Activated T-helper 9 cell treated with anti-CD3 and anti-CD28 coated beads, Interleukin-2, amount 50 U/mL, for 16 hours (primary cell): ENCODE measurements at regions not wholly inside any gene's neighbourhood (a gene's known extent, or its start where the extent isn't known, plus 50 kb on each side); places are given as distances from the start of the nearest gene placed in this dataset.

Experiments
- DNase-seq: peaks from one replicate; pipeline ENCODE4 v3.0.0-alpha.2; 2020; ENCODE audit warnings: low read depth

- DNase-seq, result no peak
These were observed 461.7 kb upstream of the CADM1 start for GRCh38 chr11:115965767-115966504.

GRCh38 chr11:115964091-115964490 is 459.9 kb upstream of the CADM1 start:
- DNase-seq, result no peak

DNA sequence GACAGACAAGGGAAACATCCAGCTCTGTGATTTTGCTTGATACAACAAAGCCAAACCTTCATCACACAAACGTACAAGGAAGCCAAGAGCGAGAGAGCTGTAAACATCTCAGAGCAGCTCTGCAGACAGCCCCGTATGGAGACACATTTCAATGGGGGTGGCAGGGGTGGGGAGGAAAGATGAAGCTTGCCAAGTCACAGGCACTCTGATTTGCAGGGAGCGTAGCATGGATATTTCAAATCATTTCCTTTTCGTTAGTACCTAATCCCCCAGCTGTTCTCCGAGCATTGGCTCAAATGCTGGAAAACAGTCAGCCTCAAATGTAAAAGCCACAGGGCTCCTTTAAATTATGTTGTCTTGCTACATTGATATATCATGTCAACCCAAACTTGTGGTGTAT is 458.9 kb upstream of the CADM1 start:
- no peak for DNase-seq

- DNase-seq, result no peak
These were observed 457.2 kb upstream of the CADM1 start for GRCh38 chr11:115961159-115962003.

DNA sequence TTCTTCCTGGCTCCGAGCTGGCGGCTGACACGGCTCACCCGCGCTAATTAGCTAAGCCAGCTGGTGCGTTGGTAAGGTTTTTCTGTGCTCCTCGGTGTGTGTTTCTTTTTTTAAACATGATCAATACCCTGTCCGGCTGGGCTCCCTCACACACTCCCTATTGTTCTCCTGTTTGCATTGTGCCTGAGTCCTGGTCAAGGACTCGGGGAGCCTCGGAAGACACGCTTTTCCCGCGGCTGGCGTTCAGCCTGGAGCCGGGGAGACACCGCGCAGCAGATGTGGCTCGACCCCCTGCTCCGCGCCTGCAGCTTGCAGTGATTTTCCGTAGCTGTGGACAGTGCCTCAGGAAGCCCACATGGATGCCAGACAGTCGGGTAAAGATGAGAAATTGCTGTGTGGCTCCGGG is 454.9 kb upstream of the CADM1 start:
- DNase-seq, result no peak

- DNase-seq, result no peak
These were observed 454.1 kb upstream of the CADM1 start for GRCh38 chr11:115958089-115959000.

DNA sequence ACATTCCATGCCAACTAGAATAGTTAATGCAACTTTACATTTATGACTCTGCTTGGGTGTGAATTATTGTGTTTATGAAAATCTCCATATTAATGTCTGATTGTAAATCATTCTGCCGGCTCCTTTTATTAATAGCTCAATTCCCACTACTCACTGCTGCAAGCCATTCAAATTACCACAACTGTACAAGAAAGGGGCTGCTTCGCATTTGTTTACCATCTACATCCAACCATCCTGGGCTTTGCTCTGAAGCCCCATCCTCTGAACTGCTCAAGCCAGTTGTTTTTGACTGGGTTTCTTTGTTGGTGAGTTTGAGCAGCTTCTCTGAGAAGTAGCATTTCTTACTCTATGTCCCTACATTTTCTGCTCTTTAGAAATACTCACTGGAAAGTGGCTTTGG is 451.6 kb upstream of the CADM1 start:
- no peak for DNase-seq

DNA sequence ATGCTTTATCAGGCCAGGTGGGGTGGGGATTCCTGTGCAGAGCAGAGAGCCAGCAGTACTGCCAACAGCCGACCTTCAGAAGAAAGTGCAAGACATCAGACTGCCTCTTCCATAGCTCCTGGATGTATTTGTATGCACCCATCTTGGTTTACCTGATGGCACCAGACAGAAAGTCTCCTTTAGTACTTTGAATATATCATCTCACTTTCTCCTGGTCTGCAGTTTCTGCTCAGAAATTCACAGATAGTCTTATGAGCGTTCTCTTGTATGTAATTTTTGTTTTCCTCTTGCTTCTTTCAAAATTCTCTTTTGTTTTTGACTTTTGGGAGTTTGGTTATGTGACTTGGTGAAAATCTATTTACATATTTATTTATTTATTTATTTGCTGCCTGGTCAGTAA is 446.4 kb upstream of the CADM1 start:
- DNase-seq, result no peak

DNA sequence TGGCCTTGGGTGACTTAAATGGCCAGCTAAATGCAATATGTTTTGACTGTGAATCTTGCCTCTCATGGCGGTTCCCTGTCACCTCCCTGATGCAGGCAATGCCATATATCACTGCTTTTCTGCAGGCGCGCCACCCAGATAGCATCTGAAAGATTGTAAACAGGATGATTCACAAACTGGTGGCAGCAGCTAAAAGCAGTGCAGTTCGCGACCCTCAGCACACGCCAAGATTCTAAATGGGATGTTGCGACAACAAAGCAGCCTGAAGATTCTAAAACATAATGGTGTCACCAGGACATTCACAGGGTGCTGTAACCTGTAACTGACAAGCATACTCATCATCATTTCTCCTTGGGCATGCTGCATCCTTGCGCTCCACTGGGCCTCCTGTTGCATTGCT is 440.4 kb upstream of the CADM1 start:
- no peak for DNase-seq

GRCh38 chr11:115942011-115942410 is 437.8 kb upstream of the CADM1 start:
- no peak for DNase-seq

DNA sequence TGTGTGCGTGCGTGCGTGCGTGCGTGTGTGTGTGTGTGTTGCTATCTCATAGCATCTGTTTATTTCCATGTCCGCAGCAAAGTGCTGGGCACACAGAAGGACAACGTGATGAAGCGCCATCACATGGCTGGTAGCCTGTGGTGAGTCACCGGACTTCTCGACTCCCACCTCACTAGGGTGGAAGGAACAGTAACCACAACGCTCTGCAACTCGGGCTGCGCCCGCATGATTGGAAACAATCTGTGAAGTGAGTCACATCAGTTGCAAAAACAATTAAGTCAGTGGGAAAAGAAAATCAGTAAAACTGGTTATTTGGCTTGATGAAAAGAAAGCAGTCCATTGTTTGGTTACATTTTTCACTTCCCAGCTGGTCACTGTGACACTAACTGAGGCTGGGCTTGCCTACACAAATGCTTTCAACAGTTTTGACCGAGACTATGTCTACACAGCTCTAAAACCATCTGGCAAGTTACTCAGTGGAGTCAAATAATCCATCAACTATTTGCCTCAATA is 437.3 kb upstream of the CADM1 start:
- DNase-seq, result no peak

GRCh38 chr11:115941044-115941443 is 436.8 kb upstream of the CADM1 start:
- DNase-seq, result no peak

GRCh38 chr11:115939731-115940421 is 435.7 kb upstream of the CADM1 start:
- no peak for DNase-seq

DNA sequence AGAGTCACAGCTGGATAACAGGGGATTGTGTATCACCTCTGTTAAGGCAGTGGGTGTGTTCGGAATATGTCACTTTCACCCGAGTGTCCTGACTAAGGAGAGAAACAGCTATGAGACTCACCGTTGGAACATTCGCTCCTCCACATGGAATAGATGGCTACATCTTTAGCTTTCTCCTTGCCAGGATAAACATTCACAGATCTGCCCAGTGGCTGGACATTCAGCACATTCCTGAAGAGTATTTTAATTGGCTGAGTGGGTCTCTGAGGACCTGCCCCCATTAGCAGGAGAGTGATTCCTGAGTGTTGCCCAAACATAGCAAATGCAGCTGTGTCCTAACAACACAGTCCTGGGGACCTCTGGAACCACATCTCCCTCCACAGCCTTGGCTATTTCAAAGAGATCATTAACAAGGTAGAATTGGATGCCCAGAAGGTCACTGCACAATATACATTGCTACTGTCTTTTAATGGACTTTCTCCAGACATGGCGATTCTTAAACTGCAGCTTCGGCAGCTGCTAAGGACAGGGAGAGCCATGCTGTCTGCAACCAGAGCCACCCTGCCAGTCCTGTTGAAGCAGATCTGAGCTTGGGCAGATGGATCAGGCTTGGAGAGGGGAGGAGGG is 435.0 kb upstream of the CADM1 start:
- DNase-seq, result no peak

DNA sequence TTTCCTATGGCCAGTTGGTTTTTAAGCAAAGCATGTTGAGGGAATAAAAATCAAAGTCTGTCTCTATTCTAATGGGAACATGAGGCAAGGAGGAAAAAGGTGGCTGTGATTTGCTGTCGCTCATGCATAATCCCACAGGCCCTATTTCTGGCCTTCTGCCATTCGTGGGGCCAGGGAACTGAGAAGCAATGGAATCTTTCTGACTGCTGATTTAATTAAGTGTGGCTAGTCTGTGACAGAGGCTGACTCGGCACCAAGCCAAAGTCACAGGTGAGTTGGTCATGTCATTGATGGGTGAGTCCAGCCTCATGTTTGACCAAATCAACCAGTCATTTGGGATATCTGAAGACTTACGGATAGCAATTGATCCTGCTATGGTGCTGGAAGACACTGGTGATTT is 429.3 kb upstream of the CADM1 start:
- no peak for DNase-seq

GRCh38 chr11:115931548-115932083 is 427.4 kb upstream of the CADM1 start:
- no peak for DNase-seq

DNA sequence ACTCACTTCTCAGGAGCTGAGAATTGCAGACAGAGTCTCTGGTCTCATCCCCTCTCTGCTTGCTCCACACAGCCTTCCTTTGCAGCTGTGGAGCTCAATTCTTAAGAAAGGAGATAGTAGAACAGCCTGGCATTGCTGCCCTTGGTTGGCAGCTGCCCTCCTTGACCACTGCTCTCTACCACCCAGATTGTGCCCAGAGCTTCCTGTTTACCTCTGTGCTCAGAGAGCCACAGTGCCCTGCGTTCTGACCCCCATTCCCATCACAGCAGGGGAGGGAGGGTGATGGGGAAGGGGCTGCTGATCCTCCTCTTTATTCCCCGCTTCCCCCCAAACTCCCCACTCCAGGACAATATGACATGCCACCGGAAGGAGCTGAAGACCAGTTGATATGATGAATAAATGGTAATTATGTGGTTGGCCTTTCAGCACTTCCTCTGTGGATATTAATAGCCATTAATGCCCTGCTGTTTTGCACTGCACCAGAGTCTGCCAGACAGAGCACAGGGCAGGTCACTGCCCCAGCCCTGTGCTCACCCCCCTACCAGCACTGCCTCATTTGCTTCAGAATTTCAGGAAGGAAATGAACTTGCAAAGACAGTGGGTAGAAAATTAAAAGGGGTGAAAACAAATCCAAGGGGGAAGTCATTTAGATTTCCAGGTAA is 426.8 kb upstream of the CADM1 start:
- DNase-seq, result no peak

- no peak for DNase-seq
These were observed 426.1 kb upstream of the CADM1 start for GRCh38 chr11:115930291-115930690.

DNA sequence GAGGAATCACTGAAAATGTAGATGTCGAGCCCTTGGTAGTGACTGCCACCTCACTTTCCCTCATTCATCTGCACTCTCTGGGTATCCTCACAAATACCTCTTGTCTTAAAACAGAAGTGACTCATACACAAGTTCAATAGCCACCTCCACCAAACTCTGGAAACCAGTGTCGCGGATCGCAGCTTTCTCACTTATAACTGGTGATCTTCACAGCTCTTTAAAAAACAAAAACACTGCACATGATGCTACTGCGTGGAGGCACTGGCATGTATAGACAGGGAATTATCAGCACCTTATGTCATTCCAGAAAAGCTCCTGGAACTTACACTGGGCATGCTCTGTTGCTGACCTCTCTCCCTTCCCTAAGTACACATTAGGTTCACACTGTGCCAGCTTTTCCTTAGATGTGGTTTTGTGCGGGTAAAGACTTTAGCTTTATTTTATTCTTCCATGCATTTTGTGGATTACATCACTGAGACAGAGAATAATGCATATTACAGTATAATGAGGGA is 425.5 kb upstream of the CADM1 start:
- no peak for DNase-seq

- DNase-seq, result no peak
These were observed 424.6 kb upstream of the CADM1 start for GRCh38 chr11:115928811-115929210.
